Spleen (tissue), 11 donors: ENCODE measurements at regions not wholly inside any gene's neighbourhood (a gene's known extent, or its start where the extent isn't known, plus 50 kb on each side); places are given as distances from the start of the nearest gene placed in this dataset.

ENCODE experiments used
- DNase-seq: peaks from one replicate; pipeline ENCODE4 v3.0.0-alpha.2; 2020
- H3K27ac ChIP-seq, 8 donors: fragments of 200-600 bp; sonication (generic) in 7 of 8; 1 replicate in 4 of 8; 2 replicates in 4 of 8; pipeline versions ENCODE4 v1.5.0 to v1.8.0; 2016 to 2021; ENCODE audit warnings: inconsistent platforms in 4 of 8, mild to moderate bottlenecking in 4 of 8, moderate library complexity in 1 of 8
- H3K27me3 ChIP-seq, 7 donors: fragments of 200-600 bp; sonication (generic) in 6 of 7; replicated peaks in 1 of 7; 1 replicate in 4 of 7; 2 replicates in 3 of 7; pipeline versions ENCODE4 v1.5.0 to v1.8.0; 2016 to 2021; ENCODE audit warnings: inconsistent platforms in 3 of 7, mild to moderate bottlenecking in 1 of 7
- H3K36me3 ChIP-seq, 6 donors: fragments of 200-600 bp; sonication (generic) in 5 of 6; 1 replicate in 4 of 6; 2 replicates in 2 of 6; pipeline versions ENCODE4 v1.5.0 to v1.8.0; 2016 to 2021; ENCODE audit warnings: inconsistent platforms in 2 of 6
- H3K4me1 ChIP-seq, 6 donors: fragments of 200-600 bp; sonication (generic) in 5 of 6; 1 replicate in 3 of 6; 2 replicates in 3 of 6; pipeline versions ENCODE4 v1.5.0 to v1.8.0; 2016 to 2021; ENCODE audit warnings: inconsistent platforms in 3 of 6
- H3K4me3 ChIP-seq, 8 donors: fragments of 200-600 bp; sonication (generic) in 7 of 8; 1 replicate in 4 of 8; 2 replicates in 4 of 8; pipeline versions ENCODE4 v1.5.0 to v1.8.0; 2016 to 2021; ENCODE audit warnings: inconsistent platforms in 4 of 8, mild to moderate bottlenecking in 4 of 8, moderate library complexity in 2 of 8
- H3K9me3 ChIP-seq, 8 donors: fragments of 200-600 bp; sonication (generic) in 7 of 8; 1 replicate in 4 of 8; 2 replicates in 4 of 8; pipeline versions ENCODE4 v1.5.0 to v1.8.0; 2016 to 2021; ENCODE audit warnings: inconsistent platforms in 4 of 8
- POLR2A ChIP-seq, 3 donors: fragments of 450-650 bp; IDR thresholded peaks; one replicate each; pipeline ENCODE4 v1.5.1; 2017; ENCODE audit warnings: antibody characterized with exemption in 3 of 3, mild to moderate bottlenecking in 1 of 3
- POLR2AphosphoS5 ChIP-seq, 3 donors: sonication (generic); formaldehyde crosslinking; IDR thresholded peaks; one replicate each; pipeline ENCODE4 v1.5.1; 2017; ENCODE audit warnings: antibody characterized with exemption in 3 of 3
- WGBS, 5 donors: extraction: QIAGEN DNeasy Blood & Tissue Kit in 3 of 5; methylation state at CpG; one replicate each; pipeline versions ENCODE4 v1.1.5 to v1.1.7; 2013 to 2018; 5-methylcytosine and 5-hydroxymethylcytosine counted together
- intact Hi-C: fragments of 100-400 bp; cut with DNase I; formaldehyde crosslinking; loops from one replicate; pipeline ENCODE4 v1.15.0; 2023; ENCODE audit warnings: low total_unique reads
- TF ChIP-seq, protein P1 (sequence below), 11 experiments: fragments of 200-600 bp in 7 of 11; fragments of 450-650 bp in 4 of 11; sonication (generic) in 4 of 11; IDR thresholded peaks in 8 of 11; conservative IDR thresholded peaks in 3 of 11; 1 replicate in 7 of 11; 2 replicates in 4 of 11; pipeline versions ENCODE4 v1.4.0 to v1.8.0; 2016 to 2021; ENCODE audit warnings: antibody characterized with exemption in 11 of 11, inconsistent platforms in 4 of 11, mild to moderate bottlenecking in 1 of 11
- donor health status: healthy with polysubstance abuse.
- donor health status: DM: no; HTN: no; CAD: no; lungs with moderate emphysema.
- donor health status: DM: no; HTN: no; CAD: no.
- donor health status: Bipolar disorder and iron deficiency.
- donor health status: healthy.
- donor health status: DM: no; HTN: no; CAD: no.
- donor health status: DM: yes; HTN: yes; CAD: no.

DNA sequence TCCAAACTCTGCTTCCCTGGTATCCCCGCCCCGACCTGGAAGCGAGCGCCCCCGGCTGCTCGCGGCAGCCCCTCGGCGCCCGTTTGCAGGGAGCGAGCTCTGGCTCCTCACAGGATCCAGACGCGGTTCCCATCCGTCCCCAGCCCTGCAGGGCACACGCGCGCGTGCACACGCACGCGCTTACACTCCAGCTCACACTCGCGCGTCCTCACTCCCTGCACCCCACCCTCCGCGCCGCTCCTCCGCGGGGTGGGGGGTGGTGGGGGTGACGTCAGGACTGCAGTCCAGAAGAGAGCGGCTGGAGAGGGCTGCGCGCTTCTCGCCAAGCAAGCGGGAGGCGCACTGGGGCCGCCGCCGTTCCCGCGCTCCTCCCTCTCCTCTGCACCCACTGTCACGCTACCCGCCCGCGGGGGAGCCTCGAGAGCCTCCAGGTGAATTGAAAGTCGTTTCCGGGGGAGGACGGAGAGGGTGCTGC is 255.6 kb downstream of the OTUD1 start:
- H3K27ac ChIP-seq, result peak overlapping the region in 1 of 8 donors; percentile 60
- DNase-seq, result no peak
- H3K9me3 ChIP-seq, result no peaks in the 10 kb centered on the region
- H3K27me3 ChIP-seq, result peaks cover 0 to 64% (median 35%) of the 10 kb centered on the region in 7 donors
- WGBS, 5 donors, result 1 to 2% (median 2%) methylated on average over 20 to 49 of the region's 49 CpGs
- peaks cover 0 to 35% (median 18%) of the 10 kb centered on the region in 6 donors for H3K4me1 ChIP-seq
- no peaks in the 10 kb centered on the region for H3K36me3 ChIP-seq
- intact Hi-C loops, result no loop called here
- TF ChIP-seq POLR2AphosphoS5 (IDR thresholded peaks at IDR 0.05) (peak in 1 of 3 donors; percentile 73), POLR2A (IDR thresholded peaks at IDR 0.05) (no peak)
- TF ChIP-seq, protein P1, sequence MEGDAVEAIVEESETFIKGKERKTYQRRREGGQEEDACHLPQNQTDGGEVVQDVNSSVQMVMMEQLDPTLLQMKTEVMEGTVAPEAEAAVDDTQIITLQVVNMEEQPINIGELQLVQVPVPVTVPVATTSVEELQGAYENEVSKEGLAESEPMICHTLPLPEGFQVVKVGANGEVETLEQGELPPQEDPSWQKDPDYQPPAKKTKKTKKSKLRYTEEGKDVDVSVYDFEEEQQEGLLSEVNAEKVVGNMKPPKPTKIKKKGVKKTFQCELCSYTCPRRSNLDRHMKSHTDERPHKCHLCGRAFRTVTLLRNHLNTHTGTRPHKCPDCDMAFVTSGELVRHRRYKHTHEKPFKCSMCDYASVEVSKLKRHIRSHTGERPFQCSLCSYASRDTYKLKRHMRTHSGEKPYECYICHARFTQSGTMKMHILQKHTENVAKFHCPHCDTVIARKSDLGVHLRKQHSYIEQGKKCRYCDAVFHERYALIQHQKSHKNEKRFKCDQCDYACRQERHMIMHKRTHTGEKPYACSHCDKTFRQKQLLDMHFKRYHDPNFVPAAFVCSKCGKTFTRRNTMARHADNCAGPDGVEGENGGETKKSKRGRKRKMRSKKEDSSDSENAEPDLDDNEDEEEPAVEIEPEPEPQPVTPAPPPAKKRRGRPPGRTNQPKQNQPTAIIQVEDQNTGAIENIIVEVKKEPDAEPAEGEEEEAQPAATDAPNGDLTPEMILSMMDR (IDR thresholded peaks at IDR 0.05 in 8 of 11, conservative IDR thresholded peaks at IDR 0.05 in 3 of 11), result peak in 1 of 11 experiments; percentile 11
- peak overlapping the region; percentile 11 to 70 (median 50) for H3K4me3 ChIP-seq

DNA sequence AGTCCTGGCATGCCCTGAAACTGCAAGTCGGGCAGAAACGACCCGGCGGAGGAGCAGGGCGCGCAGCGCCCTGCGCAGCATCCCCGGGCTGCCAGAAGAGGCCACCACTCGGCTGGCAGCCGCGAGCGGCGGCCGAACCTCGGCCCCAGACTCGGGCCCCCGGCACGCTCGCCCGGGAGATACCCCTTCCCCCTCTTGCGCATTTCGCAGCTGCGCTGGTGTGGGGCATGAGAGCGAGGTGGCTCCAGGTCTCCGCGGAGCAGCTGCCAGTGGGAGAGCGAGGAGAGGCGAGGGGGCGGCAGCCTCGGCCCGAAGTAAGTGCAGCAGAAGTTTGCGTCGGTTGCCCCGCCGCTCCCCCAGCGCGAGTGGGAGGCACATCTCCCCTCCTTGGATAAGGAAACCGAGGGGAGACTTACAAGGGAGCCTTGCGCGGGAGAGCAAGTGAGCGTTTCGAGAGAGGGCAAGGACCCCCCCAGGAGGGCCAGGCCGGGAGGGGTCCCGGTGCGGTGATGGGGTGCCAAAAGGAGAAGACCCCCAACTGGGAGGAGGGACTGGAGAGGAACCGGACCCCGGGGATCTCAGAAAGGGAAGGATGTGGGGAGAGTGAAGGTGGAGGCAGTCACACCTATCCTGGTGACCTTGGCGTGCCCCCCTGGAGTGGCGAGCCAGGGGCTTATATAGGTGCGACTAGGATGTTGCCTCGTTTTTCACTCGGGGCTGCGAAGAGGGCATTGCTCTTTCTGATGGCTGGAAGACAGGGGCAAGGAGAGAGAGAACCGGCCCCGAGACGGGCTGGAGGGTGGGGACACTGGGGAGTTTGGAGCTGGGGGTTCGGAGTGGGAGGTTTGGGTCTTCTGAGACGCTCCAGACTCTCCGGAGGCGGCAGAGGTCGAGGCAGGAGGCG is 256.3 kb downstream of the OTUD1 start:
- Histone ChIP-seq H3K27me3 (peaks cover 0 to 59% (median 35%) of the 10 kb centered on the region in 7 donors), H3K4me1 (peaks cover 0 to 35% (median 18%) of the 10 kb centered on the region in 6 donors), H3K27ac (peak overlapping the region in 2 of 8 donors; percentile 30 to 60), H3K36me3 (no peaks in the 10 kb centered on the region), H3K9me3 (no peaks in the 10 kb centered on the region), H3K4me3 (peak overlapping the region; percentile 11 to 70 (median 50))
- no peak for DNase-seq
- WGBS, 5 donors, result 2 to 4% (median 2%) methylated on average over 41 to 63 of the region's 63 CpGs
- intact Hi-C loops, result no loop called here
- TF ChIP-seq, protein P1 (IDR thresholded peaks at IDR 0.05 in 8 of 11, conservative IDR thresholded peaks at IDR 0.05 in 3 of 11), result peak in 1 of 11 experiments; percentile 29
- no peak for TF ChIP-seq POLR2AphosphoS5 (IDR thresholded peaks at IDR 0.05)

DNA sequence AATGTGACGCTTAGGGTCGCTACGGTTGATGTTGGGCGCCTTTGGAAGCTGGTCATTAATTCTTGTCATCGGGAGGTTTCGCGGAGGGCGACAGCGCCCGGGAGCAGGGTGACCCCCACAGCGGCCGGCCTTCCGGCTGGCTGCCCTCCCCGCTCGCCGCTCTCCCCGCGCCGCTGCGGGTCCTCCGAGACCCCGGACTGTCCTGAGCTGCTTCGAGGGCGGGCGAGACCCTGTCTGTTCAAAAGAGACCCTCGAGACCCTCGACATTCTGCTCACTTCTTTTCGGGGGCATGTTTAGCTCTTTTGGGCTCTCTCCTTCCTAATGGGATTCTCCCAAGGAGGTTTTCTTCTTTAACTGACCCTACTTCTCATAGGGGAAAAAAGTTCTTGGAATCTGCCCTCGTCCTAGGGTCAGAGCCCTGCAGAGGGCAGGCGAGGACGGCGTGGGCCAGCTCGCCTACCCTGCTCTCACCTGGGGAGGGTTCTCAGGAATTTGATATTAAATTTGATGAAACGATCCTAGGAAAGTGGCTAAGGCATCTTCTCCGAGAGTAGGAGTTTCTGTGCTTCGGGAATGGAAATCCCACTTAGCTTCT is 257.0 kb downstream of the OTUD1 start:
- TF ChIP-seq, protein P1 (IDR thresholded peaks at IDR 0.05 in 8 of 11, conservative IDR thresholded peaks at IDR 0.05 in 3 of 11), result no peak
- no peak for TF ChIP-seq POLR2A (IDR thresholded peaks at IDR 0.05)
- no peak for TF ChIP-seq POLR2AphosphoS5 (IDR thresholded peaks at IDR 0.05)
- H3K4me1 ChIP-seq, result peaks cover 0 to 35% (median 18%) of the 10 kb centered on the region in 6 donors
- intact Hi-C loops, result no loop called here
- H3K27ac ChIP-seq, result no peak overlapping the region
- H3K27me3 ChIP-seq, result peaks cover 0 to 61% (median 35%) of the 10 kb centered on the region in 7 donors
- H3K9me3 ChIP-seq, result no peaks in the 10 kb centered on the region
- H3K4me3 ChIP-seq, result peak overlapping the region; percentile 11 to 70 (median 50)
- whole genome bisulfite sequencing, 5 donors, result 9 to 17% (median 11%) methylated on average over 27 to 36 of the region's 36 CpGs
- no peak for DNase-seq
- no peaks in the 10 kb centered on the region for H3K36me3 ChIP-seq

DNA sequence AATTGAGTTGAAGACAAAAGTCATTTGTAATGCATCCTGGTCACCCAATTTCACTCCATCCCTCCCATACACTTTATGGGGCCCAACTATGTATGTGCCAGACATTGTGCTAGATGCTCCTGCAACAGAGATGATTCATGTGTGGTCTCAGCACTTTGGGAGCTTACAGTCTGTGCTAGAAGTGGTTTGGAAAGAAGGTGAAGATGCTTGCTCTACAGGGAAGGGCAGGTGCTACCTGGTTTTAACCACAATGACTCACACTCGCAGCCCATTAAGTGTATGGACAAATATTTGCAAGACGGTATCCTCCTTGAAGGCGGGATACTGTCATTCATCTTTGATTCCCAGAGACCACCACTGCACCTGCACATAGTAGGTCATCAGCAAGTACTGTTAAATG is 257.6 kb downstream of the OTUD1 start:
- intact Hi-C loops, result no loop called here
- Histone ChIP-seq H3K27me3 (peaks cover 0 to 64% (median 35%) of the 10 kb centered on the region in 7 donors), H3K36me3 (no peaks in the 10 kb centered on the region), H3K4me3 (peak overlapping the region in 2 of 8 donors; percentile 57 to 58), H3K9me3 (no peaks in the 10 kb centered on the region), H3K27ac (no peak overlapping the region), H3K4me1 (peaks cover 0 to 35% (median 18%) of the 10 kb centered on the region in 6 donors)
- DNase-seq, result no peak
- TF ChIP-seq POLR2AphosphoS5 (IDR thresholded peaks at IDR 0.05) (no peak), POLR2A (IDR thresholded peaks at IDR 0.05) (no peak)
- TF ChIP-seq, protein P1 (IDR thresholded peaks at IDR 0.05 in 8 of 11, conservative IDR thresholded peaks at IDR 0.05 in 3 of 11), result no peak
- 67 to 82% (median 73%) methylated on average over 3 of the region's 3 CpGs for WGBS, 5 donors
